Spleen (tissue), 11 donors: ENCODE measurements at regions not wholly inside any gene's neighbourhood (a gene's known extent, or its start where the extent isn't known, plus 50 kb on each side); places are given as distances from the start of the nearest gene placed in this dataset.

Experiments
- DNase-seq: peaks from one replicate; pipeline ENCODE4 v3.0.0-alpha.2; 2020
- H3K27ac ChIP-seq, 8 donors: fragments of 200-600 bp; sonication (generic) in 7 of 8; 1 replicate in 4 of 8; 2 replicates in 4 of 8; pipeline versions ENCODE4 v1.5.0 to v1.8.0; 2016 to 2021; ENCODE audit warnings: inconsistent platforms in 4 of 8, mild to moderate bottlenecking in 4 of 8, moderate library complexity in 1 of 8
- H3K27me3 ChIP-seq, 7 donors: fragments of 200-600 bp; sonication (generic) in 6 of 7; replicated peaks in 1 of 7; 1 replicate in 4 of 7; 2 replicates in 3 of 7; pipeline versions ENCODE4 v1.5.0 to v1.8.0; 2016 to 2021; ENCODE audit warnings: inconsistent platforms in 3 of 7, mild to moderate bottlenecking in 1 of 7
- H3K36me3 ChIP-seq, 6 donors: fragments of 200-600 bp; sonication (generic) in 5 of 6; 1 replicate in 4 of 6; 2 replicates in 2 of 6; pipeline versions ENCODE4 v1.5.0 to v1.8.0; 2016 to 2021; ENCODE audit warnings: inconsistent platforms in 2 of 6
- H3K4me1 ChIP-seq, 6 donors: fragments of 200-600 bp; sonication (generic) in 5 of 6; 1 replicate in 3 of 6; 2 replicates in 3 of 6; pipeline versions ENCODE4 v1.5.0 to v1.8.0; 2016 to 2021; ENCODE audit warnings: inconsistent platforms in 3 of 6
- H3K4me3 ChIP-seq, 8 donors: fragments of 200-600 bp; sonication (generic) in 7 of 8; 1 replicate in 4 of 8; 2 replicates in 4 of 8; pipeline versions ENCODE4 v1.5.0 to v1.8.0; 2016 to 2021; ENCODE audit warnings: inconsistent platforms in 4 of 8, mild to moderate bottlenecking in 4 of 8, moderate library complexity in 2 of 8
- H3K9me3 ChIP-seq, 8 donors: fragments of 200-600 bp; sonication (generic) in 7 of 8; 1 replicate in 4 of 8; 2 replicates in 4 of 8; pipeline versions ENCODE4 v1.5.0 to v1.8.0; 2016 to 2021; ENCODE audit warnings: inconsistent platforms in 4 of 8
- CTCF ChIP-seq, 11 experiments: fragments of 200-600 bp in 7 of 11; fragments of 450-650 bp in 4 of 11; sonication (generic) in 4 of 11; IDR thresholded peaks in 8 of 11; conservative IDR thresholded peaks in 3 of 11; 1 replicate in 7 of 11; 2 replicates in 4 of 11; pipeline versions ENCODE4 v1.4.0 to v1.8.0; 2016 to 2021; ENCODE audit warnings: antibody characterized with exemption in 11 of 11, inconsistent platforms in 4 of 11, mild to moderate bottlenecking in 1 of 11
- POLR2A ChIP-seq, 3 donors: fragments of 450-650 bp; IDR thresholded peaks; one replicate each; pipeline ENCODE4 v1.5.1; 2017; ENCODE audit warnings: antibody characterized with exemption in 3 of 3, mild to moderate bottlenecking in 1 of 3
- POLR2AphosphoS5 ChIP-seq, 3 donors: sonication (generic); formaldehyde crosslinking; IDR thresholded peaks; one replicate each; pipeline ENCODE4 v1.5.1; 2017; ENCODE audit warnings: antibody characterized with exemption in 3 of 3
- WGBS, 5 donors: extraction: QIAGEN DNeasy Blood & Tissue Kit in 3 of 5; methylation state at CpG; one replicate each; pipeline versions ENCODE4 v1.1.5 to v1.1.7; 2013 to 2018; 5-methylcytosine and 5-hydroxymethylcytosine counted together
- intact Hi-C: fragments of 100-400 bp; cut with DNase I; formaldehyde crosslinking; loops from one replicate; pipeline ENCODE4 v1.15.0; 2023; ENCODE audit warnings: low total_unique reads
- donor health status: healthy with polysubstance abuse.
- donor health status: DM: no; HTN: no; CAD: no; lungs with moderate emphysema.
- donor health status: DM: no; HTN: no; CAD: no.
- donor health status: Bipolar disorder and iron deficiency.
- donor health status: healthy.
- donor health status: DM: no; HTN: no; CAD: no.
- donor health status: DM: yes; HTN: yes; CAD: no.

GRCh38 chr10:9745158-9745557, 1272.5 kb upstream of the CELF2 start:
- 68 to 80% (median 76%) methylated on average over 1 of the region's 1 CpG for WGBS, 5 donors
- peaks cover 0 to 14% (median 7%) of the 10 kb centered on the region in 8 donors for H3K9me3 ChIP-seq
- no peaks in the 10 kb centered on the region for H3K27me3 ChIP-seq
- H3K4me3 ChIP-seq: no peak overlapping the region
- DNase-seq: no peak
- no peak overlapping the region for H3K27ac ChIP-seq
- no peaks in the 10 kb centered on the region for H3K36me3 ChIP-seq
- no peaks in the 10 kb centered on the region for H3K4me1 ChIP-seq
- TF ChIP-seq CTCF (IDR thresholded peaks at IDR 0.05 in 8 of 11, conservative IDR thresholded peaks at IDR 0.05 in 3 of 11) (no peak), POLR2A (IDR thresholded peaks at IDR 0.05) (no peak), POLR2AphosphoS5 (IDR thresholded peaks at IDR 0.05) (no peak)
- intact Hi-C loops: no loop called here

- TF ChIP-seq CTCF (IDR thresholded peaks at IDR 0.05 in 8 of 11, conservative IDR thresholded peaks at IDR 0.05 in 3 of 11) (no peak), POLR2AphosphoS5 (IDR thresholded peaks at IDR 0.05) (no peak), POLR2A (IDR thresholded peaks at IDR 0.05) (no peak)
- Histone ChIP-seq H3K27me3 (no peaks in the 10 kb centered on the region), H3K9me3 (peaks cover 0 to 14% (median 0%) of the 10 kb centered on the region in 8 donors), H3K36me3 (no peaks in the 10 kb centered on the region), H3K4me3 (no peak overlapping the region), H3K27ac (no peak overlapping the region), H3K4me1 (no peaks in the 10 kb centered on the region)
- intact Hi-C loops: no loop called here
- WGBS, 5 donors: 76 to 86% (median 83%) methylated on average over 6 of the region's 6 CpGs
- DNase-seq: no peak
Observed at GRCh38 chr10:9757176-9757575, 1260.5 kb upstream of the CELF2 start.

- TF ChIP-seq POLR2AphosphoS5 (IDR thresholded peaks at IDR 0.05): no peak
- TF ChIP-seq CTCF (IDR thresholded peaks at IDR 0.05 in 8 of 11, conservative IDR thresholded peaks at IDR 0.05 in 3 of 11): no peak
- TF ChIP-seq POLR2A (IDR thresholded peaks at IDR 0.05): no peak
- no peaks in the 10 kb centered on the region for H3K4me1 ChIP-seq
- no peak for DNase-seq
- intact Hi-C loops: no loop called here
- H3K36me3 ChIP-seq: no peaks in the 10 kb centered on the region
- no peaks in the 10 kb centered on the region for H3K27me3 ChIP-seq
- 70 to 94% (median 90%) methylated on average over 3 of the region's 3 CpGs for WGBS, 5 donors
- no peak overlapping the region for H3K4me3 ChIP-seq
- peaks cover 0 to 14% (median 0%) of the 10 kb centered on the region in 8 donors for H3K9me3 ChIP-seq
- no peak overlapping the region for H3K27ac ChIP-seq
Observed at GRCh38 chr10:9759596-9759995, 1258.1 kb upstream of the CELF2 start.

- DNase-seq: no peak
- H3K27me3 ChIP-seq: no peaks in the 10 kb centered on the region
- no peaks in the 10 kb centered on the region for H3K4me1 ChIP-seq
- H3K4me3 ChIP-seq: no peak overlapping the region
- intact Hi-C loops: no loop called here
- H3K36me3 ChIP-seq: no peaks in the 10 kb centered on the region
- TF ChIP-seq POLR2A (IDR thresholded peaks at IDR 0.05) (no peak), POLR2AphosphoS5 (IDR thresholded peaks at IDR 0.05) (no peak), CTCF (IDR thresholded peaks at IDR 0.05 in 8 of 11, conservative IDR thresholded peaks at IDR 0.05 in 3 of 11) (no peak)
- no peak overlapping the region for H3K27ac ChIP-seq
- H3K9me3 ChIP-seq: peaks cover 0 to 11% (median 0%) of the 10 kb centered on the region in 8 donors
- WGBS, 5 donors: 74 to 88% (median 77%) methylated on average over 7 of the region's 7 CpGs
Observed at GRCh38 chr10:9762966-9763656, 1254.6 kb upstream of the CELF2 start.
